ENCODE measurements at regions not wholly inside any gene's neighbourhood (a gene's known extent, or its start where the extent isn't known, plus 50 kb on each side); places are given as distances from the start of the nearest gene placed in this dataset.

- no peaks in the 10 kb centered on the region for H3K9me2 ChIP-seq (ENCODE audit: insufficient read depth)
- no peak overlapping the region for H3K4me2 ChIP-seq (ENCODE audit: low read length)
- H4K20me1 ChIP-seq (ENCODE audit: insufficient read depth), result no peaks in the 10 kb centered on the region
- H3K79me2 ChIP-seq (ENCODE audit: insufficient read depth, low read length), result no peaks in the 10 kb centered on the region
- POLR2A ChIA-PET, result no interaction called here
- ATAC-seq (no peak), DNase-seq (ENCODE audit: low read depth, low spot score) (no peak)
- TF ChIP-seq ZNF274 (IDR thresholded peaks at IDR 0.05; ENCODE audit: low read depth, low read length) (no peak), EZH2 (IDR thresholded peaks at IDR 0.05) (no peak), ELF1 (IDR thresholded peaks at IDR 0.05; ENCODE audit: borderline replicate concordance, low read depth) (no peak), SIN3A (IDR thresholded peaks at IDR 0.05; ENCODE audit: low read depth) (no peak), ATF3 (IDR thresholded peaks at IDR 0.05) (no peak), POLR2AphosphoS5 (IDR thresholded peaks at IDR 0.05; ENCODE audit: low read depth, low read length) (no peak), MAX (IDR thresholded peaks at IDR 0.05) (no peak), CBX3 (IDR thresholded peaks at IDR 0.05; ENCODE audit: low read depth) (no peak), ZBTB33 (IDR thresholded peaks at IDR 0.05; ENCODE audit: extremely low read depth, insufficient replicate concordance, low read length) (no peak)
- RAD21 ChIA-PET (ENCODE audit: low non-redundant PET in 1 of 2, low total read pairs in 2 of 2, uncharacterized antibody in 2 of 2, unreplicated experiment in 2 of 2), result no interaction called here
- H3K27ac ChIP-seq (ENCODE audit: low read depth, low read length), result no peak overlapping the region
- H3K27me3 ChIP-seq (ENCODE audit: insufficient read depth, low read length), result 0 out of 2 replicates have a peak, but pooled peaks cover 5% of the 10 kb centered on the region
- H3K9me3 ChIP-seq (ENCODE audit: control insufficient read depth in 1 of 2, insufficient read depth in 1 of 2, low read depth in 1 of 2, low read length in 2 of 2), result no peaks in the 10 kb centered on the region
- H3K4me3 ChIP-seq (replicated peaks in 1 of 2; ENCODE audit: low read depth in 1 of 2, low read length in 2 of 2), result no peak overlapping the region
- intact Hi-C loops (cut with micrococcal nuclease), result no loop called here
- H2AFZ ChIP-seq (ENCODE audit: low read depth, low read length, poor library complexity, severe bottlenecking), result no peak overlapping the region
- H3K4me1 ChIP-seq (ENCODE audit: control insufficient read depth in 1 of 2, insufficient read depth in 2 of 2, low read length in 2 of 2), result peaks cover 0 to 8% of the 10 kb centered on the region in 2 experiments; a peak in 1 of 4 replicates
- no peaks in the 10 kb centered on the region for H3K36me3 ChIP-seq (ENCODE audit: control insufficient read depth in 1 of 2, insufficient read depth in 2 of 2, low read length in 2 of 2)
- no TSS peak for BruUV-seq (replicated peaks)
- CTCF ChIA-PET, result no interaction called here
- H3K9ac ChIP-seq (ENCODE audit: low read length), result no peak overlapping the region
These were observed 347.4 kb upstream of the ADAMTS9 start for GRCh38 chr3:65035246-65035645.
